GM23338 (cell line): ENCODE measurements at regions not wholly inside any gene's neighbourhood (a gene's known extent, or its start where the extent isn't known, plus 50 kb on each side); places are given as distances from the start of the nearest gene placed in this dataset.

Experiments used
- ATAC-seq: fragments of 200-7000 bp; cut with Tn5 transposase; 3 replicates; pipeline ENCODE4 v1.9.1; 2020
- DNase-seq: peaks from one replicate; pipeline ENCODE4 v3.0.0-alpha.2; 2015; ENCODE audit warnings: low spot score
- H2AFZ ChIP-seq: fragments of 200-600 bp; sonication (generic); 2 replicates; pipeline ENCODE4 v1.8.0; 2016; ENCODE audit warnings: antibody characterized with exemption, mild to moderate bottlenecking, moderate library complexity
- H3F3A ChIP-seq: fragments of 200-600 bp; sonication (generic); replicated peaks from 2 replicates; pipeline ENCODE4 v1.8.0; 2017; ENCODE audit warnings: antibody characterized with exemption, mixed run types, low read depth
- H3K27ac ChIP-seq: fragments of 200-600 bp; sonication (generic); 2 replicates; pipeline ENCODE4 v1.6.1; 2016; ENCODE audit warnings: low read depth
- H3K27me3 ChIP-seq: fragments of 200-600 bp; sonication (generic); 2 replicates; pipeline ENCODE4 v1.8.0; 2016; ENCODE audit warnings: mild to moderate bottlenecking, mixed run types, moderate library complexity; ENCODE audit not compliant: insufficient read depth
- H3K36me3 ChIP-seq: fragments of 200-600 bp; sonication (generic); 2 replicates; pipeline ENCODE4 v1.8.0; 2016; ENCODE audit warnings: mild to moderate bottlenecking; ENCODE audit not compliant: insufficient read depth
- H3K4me1 ChIP-seq: fragments of 200-600 bp; sonication (generic); 2 replicates; pipeline ENCODE4 v1.8.0; 2016; ENCODE audit warnings: mild to moderate bottlenecking, moderate library complexity; ENCODE audit not compliant: insufficient read depth
- H3K4me2 ChIP-seq: fragments of 200-600 bp; sonication (generic); 2 replicates; pipeline ENCODE4 v1.7.1; 2017; ENCODE audit warnings: mixed run types
- H3K4me3 ChIP-seq: fragments of 200-600 bp; sonication (generic); 2 replicates; pipeline ENCODE4 v1.6.1; 2016; ENCODE audit warnings: mixed run types
- H3K79me2 ChIP-seq: fragments of 200-600 bp; sonication (generic); replicated peaks from 2 replicates; pipeline ENCODE4 v1.8.0; 2017; ENCODE audit warnings: mild to moderate bottlenecking; ENCODE audit not compliant: insufficient read depth
- H3K9me2 ChIP-seq: fragments of 200-600 bp; sonication (generic); 2 replicates; pipeline ENCODE4 v1.8.0; 2017; ENCODE audit not compliant: insufficient read depth
- H4K20me1 ChIP-seq: fragments of 200-600 bp; sonication (generic); replicated peaks from 2 replicates; pipeline ENCODE4 v1.8.0; 2017; ENCODE audit warnings: mild to moderate bottlenecking; ENCODE audit not compliant: insufficient read depth
- H3K27ac Mint-ChIP-seq: 2 replicates; pipeline ENCODE4 v1.8.0; 2020; ENCODE audit warnings: inconsistent platforms, mild to moderate bottlenecking, moderate library complexity, mixed read lengths
- H3K27me3 Mint-ChIP-seq: 3 replicates; pipeline ENCODE4 v1.8.0; 2022; ENCODE audit warnings: low read depth, mild to moderate bottlenecking, moderate library complexity, mixed read lengths, inconsistent platforms; ENCODE audit not compliant: insufficient read depth, poor library complexity
- H3K36me3 Mint-ChIP-seq: 3 replicates; pipeline ENCODE4 v1.8.0; 2021; ENCODE audit warnings: low read depth, mild to moderate bottlenecking, inconsistent platforms, moderate library complexity, mixed read lengths
- H3K4me1 Mint-ChIP-seq: 3 replicates; pipeline ENCODE4 v1.8.0; 2020; ENCODE audit warnings: mild to moderate bottlenecking, inconsistent platforms, mixed read lengths
- H3K4me3 Mint-ChIP-seq: 3 replicates; pipeline ENCODE4 v1.8.0; 2021; ENCODE audit warnings: moderate library complexity, mild to moderate bottlenecking, inconsistent platforms, mixed read lengths
- H3K9me3 Mint-ChIP-seq: 3 replicates; pipeline ENCODE4 v1.8.0; 2020; ENCODE audit warnings: moderate library complexity, mild to moderate bottlenecking, inconsistent platforms, mixed read lengths
- EZH2phosphoT487 ChIP-seq: fragments of 200-600 bp; sonication (generic); IDR thresholded peaks from one replicate; pipeline ENCODE4 v1.8.1; 2018; ENCODE audit warnings: antibody characterized with exemption; ENCODE audit not compliant: unreplicated experiment
- JUNB ChIP-seq: IDR thresholded peaks from one replicate; pipeline ENCODE4 v1.6.1; 2016; ENCODE audit warnings: antibody characterized with exemption; ENCODE audit not compliant: unreplicated experiment
- NANOG ChIP-seq: IDR thresholded peaks from 2 replicates; pipeline ENCODE4 v1.6.1; 2016; ENCODE audit warnings: antibody characterized with exemption, borderline replicate concordance
- POLR2AphosphoS5 ChIP-seq: IDR thresholded peaks from 2 replicates; pipeline ENCODE4 v1.6.1; 2016; ENCODE audit warnings: antibody characterized with exemption, low read depth
- ZNF114 ChIP-seq: fragments of 250-450 bp; sonication (Bioruptor Pico); IDR thresholded peaks from 2 replicates; pipeline ENCODE4 v1.5.0; 2020; ENCODE audit warnings: mild to moderate bottlenecking, moderate library complexity
- TF ChIP-seq, protein P1 (sequence below): fragments of 250-450 bp; sonication (Bioruptor Pico); IDR thresholded peaks from 2 replicates; pipeline ENCODE4 v1.5.0; 2020; ENCODE audit warnings: mild to moderate bottlenecking, moderate library complexity
- TF ChIP-seq, protein P2 (sequence below): IDR thresholded peaks from 2 replicates; pipeline ENCODE4 v1.6.1; 2016; ENCODE audit warnings: antibody characterized with exemption

DNA sequence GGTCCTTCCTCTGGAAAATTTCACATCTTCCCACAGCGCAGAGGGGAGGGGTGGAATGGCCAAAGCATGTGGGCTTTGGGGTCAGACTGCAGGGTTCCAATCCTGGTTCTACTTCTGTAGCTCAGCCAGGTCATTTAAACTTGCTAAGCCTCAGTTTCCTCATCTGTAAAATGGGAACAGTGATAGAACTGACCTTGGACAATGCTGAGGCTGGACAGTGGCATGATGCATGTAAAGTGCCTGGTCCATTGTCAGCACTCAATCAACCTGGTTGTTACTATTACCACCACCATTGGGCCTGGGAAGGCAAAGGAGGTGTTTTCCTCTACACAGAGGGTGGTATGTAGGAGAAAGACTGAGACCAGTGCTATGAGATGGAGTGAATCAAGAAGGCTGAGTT is 162.8 kb downstream of the VRK1 start (continued):
- TF ChIP-seq, protein P1, sequence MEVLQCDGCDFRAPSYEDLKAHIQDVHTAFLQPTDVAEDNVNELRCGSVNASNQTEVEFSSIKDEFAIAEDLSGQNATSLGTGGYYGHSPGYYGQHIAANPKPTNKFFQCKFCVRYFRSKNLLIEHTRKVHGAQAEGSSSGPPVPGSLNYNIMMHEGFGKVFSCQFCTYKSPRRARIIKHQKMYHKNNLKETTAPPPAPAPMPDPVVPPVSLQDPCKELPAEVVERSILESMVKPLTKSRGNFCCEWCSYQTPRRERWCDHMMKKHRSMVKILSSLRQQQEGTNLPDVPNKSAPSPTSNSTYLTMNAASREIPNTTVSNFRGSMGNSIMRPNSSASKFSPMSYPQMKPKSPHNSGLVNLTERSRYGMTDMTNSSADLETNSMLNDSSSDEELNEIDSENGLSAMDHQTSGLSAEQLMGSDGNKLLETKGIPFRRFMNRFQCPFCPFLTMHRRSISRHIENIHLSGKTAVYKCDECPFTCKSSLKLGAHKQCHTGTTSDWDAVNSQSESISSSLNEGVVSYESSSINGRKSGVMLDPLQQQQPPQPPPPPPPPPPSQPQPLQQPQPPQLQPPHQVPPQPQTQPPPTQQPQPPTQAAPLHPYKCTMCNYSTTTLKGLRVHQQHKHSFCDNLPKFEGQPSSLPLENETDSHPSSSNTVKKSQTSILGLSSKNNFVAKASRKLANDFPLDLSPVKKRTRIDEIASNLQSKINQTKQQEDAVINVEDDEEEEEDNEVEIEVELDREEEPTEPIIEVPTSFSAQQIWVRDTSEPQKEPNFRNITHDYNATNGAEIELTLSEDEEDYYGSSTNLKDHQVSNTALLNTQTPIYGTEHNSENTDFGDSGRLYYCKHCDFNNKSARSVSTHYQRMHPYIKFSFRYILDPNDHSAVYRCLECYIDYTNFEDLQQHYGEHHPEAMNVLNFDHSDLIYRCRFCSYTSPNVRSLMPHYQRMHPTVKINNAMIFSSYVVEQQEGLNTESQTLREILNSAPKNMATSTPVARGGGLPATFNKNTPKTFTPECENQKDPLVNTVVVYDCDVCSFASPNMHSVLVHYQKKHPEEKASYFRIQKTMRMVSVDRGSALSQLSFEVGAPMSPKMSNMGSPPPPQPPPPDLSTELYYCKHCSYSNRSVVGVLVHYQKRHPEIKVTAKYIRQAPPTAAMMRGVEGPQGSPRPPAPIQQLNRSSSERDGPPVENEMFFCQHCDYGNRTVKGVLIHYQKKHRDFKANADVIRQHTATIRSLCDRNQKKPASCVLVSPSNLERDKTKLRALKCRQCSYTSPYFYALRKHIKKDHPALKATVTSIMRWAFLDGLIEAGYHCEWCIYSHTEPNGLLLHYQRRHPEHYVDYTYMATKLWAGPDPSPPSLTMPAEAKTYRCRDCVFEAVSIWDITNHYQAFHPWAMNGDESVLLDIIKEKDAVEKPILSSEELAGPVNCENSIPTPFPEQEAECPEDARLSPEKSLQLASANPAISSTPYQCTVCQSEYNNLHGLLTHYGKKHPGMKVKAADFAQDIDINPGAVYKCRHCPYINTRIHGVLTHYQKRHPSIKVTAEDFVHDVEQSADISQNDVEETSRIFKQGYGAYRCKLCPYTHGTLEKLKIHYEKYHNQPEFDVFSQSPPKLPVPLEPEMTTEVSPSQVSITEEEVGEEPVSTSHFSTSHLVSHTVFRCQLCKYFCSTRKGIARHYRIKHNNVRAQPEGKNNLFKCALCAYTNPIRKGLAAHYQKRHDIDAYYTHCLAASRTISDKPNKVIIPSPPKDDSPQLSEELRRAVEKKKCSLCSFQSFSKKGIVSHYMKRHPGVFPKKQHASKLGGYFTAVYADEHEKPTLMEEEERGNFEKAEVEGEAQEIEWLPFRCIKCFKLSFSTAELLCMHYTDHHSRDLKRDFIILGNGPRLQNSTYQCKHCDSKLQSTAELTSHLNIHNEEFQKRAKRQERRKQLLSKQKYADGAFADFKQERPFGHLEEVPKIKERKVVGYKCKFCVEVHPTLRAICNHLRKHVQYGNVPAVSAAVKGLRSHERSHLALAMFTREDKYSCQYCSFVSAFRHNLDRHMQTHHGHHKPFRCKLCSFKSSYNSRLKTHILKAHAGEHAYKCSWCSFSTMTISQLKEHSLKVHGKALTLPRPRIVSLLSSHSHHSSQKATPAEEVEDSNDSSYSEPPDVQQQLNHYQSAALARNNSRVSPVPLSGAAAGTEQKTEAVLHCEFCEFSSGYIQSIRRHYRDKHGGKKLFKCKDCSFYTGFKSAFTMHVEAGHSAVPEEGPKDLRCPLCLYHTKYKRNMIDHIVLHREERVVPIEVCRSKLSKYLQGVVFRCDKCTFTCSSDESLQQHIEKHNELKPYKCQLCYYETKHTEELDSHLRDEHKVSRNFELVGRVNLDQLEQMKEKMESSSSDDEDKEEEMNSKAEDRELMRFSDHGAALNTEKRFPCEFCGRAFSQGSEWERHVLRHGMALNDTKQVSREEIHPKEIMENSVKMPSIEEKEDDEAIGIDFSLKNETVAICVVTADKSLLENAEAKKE (CRISPR knock-in tag), result no peak
- TF ChIP-seq NANOG (no peak), ZNF114 (no peak)

DNA sequence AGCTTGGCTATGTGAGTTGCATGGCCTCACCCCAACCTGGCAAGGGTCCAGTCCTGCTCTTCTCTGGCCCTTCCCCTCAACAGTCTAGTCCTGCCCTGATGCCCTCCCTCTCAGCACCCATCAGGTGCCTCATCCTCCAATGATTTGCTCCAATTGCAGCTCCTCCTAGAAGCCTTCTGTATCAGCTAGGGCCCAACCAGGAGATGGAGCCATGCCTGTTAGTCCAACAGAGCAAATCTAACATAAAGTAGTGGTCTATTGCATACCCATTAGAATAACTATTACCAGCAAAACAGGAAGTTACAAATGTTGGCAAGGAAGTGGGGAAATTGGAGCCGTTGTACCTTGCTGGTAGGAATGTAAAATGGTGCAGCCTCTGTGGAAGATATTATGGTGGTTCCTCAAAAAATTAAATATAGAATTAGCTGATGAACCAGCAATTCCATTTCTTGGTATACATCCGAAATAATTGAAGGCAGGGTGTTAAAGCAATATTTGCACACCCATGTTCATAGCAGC is 163.5 kb downstream of the VRK1 start:
- no peaks in the 10 kb centered on the region for H3K27me3 Mint-ChIP-seq
- H3K36me3 Mint-ChIP-seq, result peaks cover 4% of the 10 kb centered on the region
- no peak overlapping the region for H3K4me3 Mint-ChIP-seq
- Histone ChIP-seq H3F3A (no peaks in the 10 kb centered on the region), H3K36me3 (no peaks in the 10 kb centered on the region), H3K27me3 (no peaks in the 10 kb centered on the region), H3K4me3 (no peak overlapping the region), H3K27ac (no peak overlapping the region), H4K20me1 (no peaks in the 10 kb centered on the region), H3K79me2 (no peaks in the 10 kb centered on the region), H3K4me1 (no peaks in the 10 kb centered on the region; the same call in 1 of the 2 replicates), H2AFZ (no peak overlapping the region), H3K9me2 (0 out of 2 replicates have a peak, but pooled peaks cover 4% of the 10 kb centered on the region), H3K4me2 (no peak overlapping the region)
- ATAC-seq (no peak), DNase-seq (no peak)
- peaks cover 3% of the 10 kb centered on the region; the same call in 2 of the 3 replicates for H3K4me1 Mint-ChIP-seq
- peaks cover 11% of the 10 kb centered on the region for H3K9me3 Mint-ChIP-seq
- H3K27ac Mint-ChIP-seq, result no peak overlapping the region
- TF ChIP-seq ZNF114 (no peak), POLR2AphosphoS5 (no peak), JUNB (no peak), EZH2phosphoT487 (no peak)
- TF ChIP-seq, protein P2, sequence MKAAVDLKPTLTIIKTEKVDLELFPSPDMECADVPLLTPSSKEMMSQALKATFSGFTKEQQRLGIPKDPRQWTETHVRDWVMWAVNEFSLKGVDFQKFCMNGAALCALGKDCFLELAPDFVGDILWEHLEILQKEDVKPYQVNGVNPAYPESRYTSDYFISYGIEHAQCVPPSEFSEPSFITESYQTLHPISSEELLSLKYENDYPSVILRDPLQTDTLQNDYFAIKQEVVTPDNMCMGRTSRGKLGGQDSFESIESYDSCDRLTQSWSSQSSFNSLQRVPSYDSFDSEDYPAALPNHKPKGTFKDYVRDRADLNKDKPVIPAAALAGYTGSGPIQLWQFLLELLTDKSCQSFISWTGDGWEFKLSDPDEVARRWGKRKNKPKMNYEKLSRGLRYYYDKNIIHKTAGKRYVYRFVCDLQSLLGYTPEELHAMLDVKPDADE, result no peak
- TF ChIP-seq, protein P1 (CRISPR knock-in tag), result no peak
